Esophagus squamous epithelium (tissue), 4 donors: ENCODE measurements at regions not wholly inside any gene's neighbourhood (a gene's known extent, or its start where the extent isn't known, plus 50 kb on each side); places are given as distances from the start of the nearest gene placed in this dataset.

Experiments used
- CTCF ChIP-seq, 6 experiments: fragments of 450-650 bp in 4 of 6; fragments of 200-600 bp in 2 of 6; sonication (generic) in 2 of 6; IDR thresholded peaks; one replicate each; pipeline ENCODE4 v1.5.1; 2016 to 2019; ENCODE audit warnings: antibody characterized with exemption in 6 of 6, mild to moderate bottlenecking in 4 of 6, moderate library complexity in 4 of 6
- POLR2A ChIP-seq, 4 donors: fragments of 450-650 bp; IDR thresholded peaks; one replicate each; pipeline ENCODE4 v1.6.1; 2017; ENCODE audit warnings: antibody characterized with exemption in 4 of 4, mild to moderate bottlenecking in 4 of 4, moderate library complexity in 3 of 4

GRCh38 chrX:26586570-26586969, 370.6 kb downstream of the MAGEB5 start:
- TF ChIP-seq CTCF (IDR thresholded peaks at IDR 0.05) (no peak), POLR2A (IDR thresholded peaks at IDR 0.05) (no peak)
